Activated CD4-positive, alpha-beta memory T cell treated with anti-CD3 and anti-CD28 coated beads, Interleukin-2, amount 10 ng/mL, durations not matched to agents 7 days and 5 days (primary cell): ENCODE measurements at regions not wholly inside any gene's neighbourhood (a gene's known extent, or its start where the extent isn't known, plus 50 kb on each side); places are given as distances from the start of the nearest gene placed in this dataset.
"Not testable (repeated sequence)": the region's sequence is repeated elsewhere in the genome, so short reads cannot be mapped to it uniquely, and the experiment has no call there.

Source experiments
- CTCF ChIA-PET: fragments of 350-600 bp; sonication (Branson Sonifier 250); formaldehyde crosslinking; loops from one replicate; lab custom pipeline; 2021; ENCODE audit warnings: antibody characterized with exemption, inconsistent platforms; lab: Charles Lee
- POLR2A ChIA-PET: fragments of 350-600 bp; sonication (Branson Sonifier 250); formaldehyde crosslinking; loops from one replicate; lab custom pipeline; 2021; ENCODE audit warnings: antibody characterized with exemption; lab: Charles Lee
- DNase-seq: peaks from one replicate; pipeline ENCODE4 v3.0.0-alpha.2; 2020
- H3K27ac Mint-ChIP-seq: one replicate; pipeline ENCODE4 v1.8.0; 2021; ENCODE audit warnings: mild to moderate bottlenecking, mixed read lengths
- H3K27me3 Mint-ChIP-seq: one replicate; pipeline ENCODE4 v1.8.0; 2021; ENCODE audit warnings: mixed read lengths
- H3K36me3 Mint-ChIP-seq: one replicate; pipeline ENCODE4 v1.8.0; 2021; ENCODE audit warnings: low read depth, mixed read lengths
- H3K4me1 Mint-ChIP-seq: one replicate; pipeline ENCODE4 v1.8.0; 2021; ENCODE audit warnings: mixed read lengths
- H3K4me3 Mint-ChIP-seq: one replicate; pipeline ENCODE4 v1.8.0; 2021; ENCODE audit warnings: mild to moderate bottlenecking, mixed read lengths
- H3K9me3 Mint-ChIP-seq: one replicate; pipeline ENCODE4 v1.8.0; 2021; ENCODE audit warnings: mixed read lengths

GRCh38 chr3:181913254-181913653, 201.5 kb downstream of the SOX2 start:
- H3K4me1 Mint-ChIP-seq: no peaks in the 10 kb centered on the region
- H3K9me3 Mint-ChIP-seq: no peaks in the 10 kb centered on the region
- no peaks in the 10 kb centered on the region for H3K27me3 Mint-ChIP-seq
- ChIA-PET POLR2A (no interaction called here), CTCF (no interaction called here)
- DNase-seq: no peak
- no peaks in the 10 kb centered on the region for H3K36me3 Mint-ChIP-seq
- H3K4me3 Mint-ChIP-seq: no peak overlapping the region
- no peak overlapping the region for H3K27ac Mint-ChIP-seq

DNA sequence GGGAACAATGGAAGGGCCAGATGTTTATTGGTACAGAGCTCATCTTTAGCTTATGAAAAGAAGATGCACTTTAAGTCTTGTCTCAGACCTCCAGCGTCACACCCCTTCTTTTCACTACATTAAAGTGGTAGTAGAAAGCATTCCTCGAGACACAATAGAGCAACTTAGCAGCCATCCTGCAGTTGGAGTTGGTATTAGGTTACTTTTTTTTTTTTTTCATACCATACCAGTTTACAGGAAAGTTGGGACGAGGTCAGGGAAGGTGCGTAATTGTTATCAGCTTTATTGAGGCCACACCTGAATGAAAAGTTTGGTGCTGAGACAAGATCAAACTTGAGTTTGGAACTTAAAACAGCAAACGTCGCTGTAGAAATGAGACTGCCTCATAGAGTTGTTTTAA, 203.8 kb downstream of the SOX2 start:
- CTCF ChIA-PET: no interaction called here

GRCh38 chr3:181916013-181916412, 204.3 kb downstream of the SOX2 start:
- H3K4me3 Mint-ChIP-seq: no peak overlapping the region
- POLR2A ChIA-PET: no interaction called here
- no peak for DNase-seq
- H3K27ac Mint-ChIP-seq: no peak overlapping the region
- no peaks in the 10 kb centered on the region for H3K4me1 Mint-ChIP-seq
- H3K36me3 Mint-ChIP-seq: no peaks in the 10 kb centered on the region
- H3K9me3 Mint-ChIP-seq: no peaks in the 10 kb centered on the region
- CTCF ChIA-PET: no interaction called here
- H3K27me3 Mint-ChIP-seq: no peaks in the 10 kb centered on the region

More for the DNA sequence above, 203.8 kb downstream of the SOX2 start:
- H3K36me3 Mint-ChIP-seq: no peaks in the 10 kb centered on the region
- no peaks in the 10 kb centered on the region for H3K27me3 Mint-ChIP-seq
- DNase-seq: no peak
- no peak overlapping the region for H3K4me3 Mint-ChIP-seq
- no peak overlapping the region for H3K27ac Mint-ChIP-seq
- no peaks in the 10 kb centered on the region for H3K9me3 Mint-ChIP-seq
- H3K4me1 Mint-ChIP-seq: no peaks in the 10 kb centered on the region
- POLR2A ChIA-PET: no interaction called here

- POLR2A ChIA-PET: no interaction called here
- H3K27me3 Mint-ChIP-seq: no peaks in the 10 kb centered on the region
- DNase-seq: no peak
Measured at GRCh38 chr3:181917027-181917426, 205.3 kb downstream of the SOX2 start.

DNA sequence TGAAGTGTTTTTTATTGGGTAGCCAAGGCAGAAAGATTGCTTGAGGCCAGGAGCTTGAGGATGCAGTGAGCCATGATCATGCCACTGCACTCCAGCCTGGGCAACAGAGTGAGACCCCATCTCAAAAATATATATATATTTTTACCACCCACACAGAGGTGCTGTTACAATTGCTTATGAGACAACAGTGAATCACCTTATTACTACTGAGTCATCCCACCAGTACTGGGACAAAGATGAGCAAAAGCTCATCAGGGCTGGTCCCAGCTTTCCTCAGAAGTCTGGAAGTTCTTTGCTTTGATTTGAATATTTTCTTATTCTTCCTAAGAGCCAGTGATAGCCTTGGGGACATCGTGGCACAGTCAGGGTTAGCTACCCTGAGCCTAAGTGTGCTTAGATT, 207.7 kb downstream of the SOX2 start:
- CTCF ChIA-PET: no interaction called here
- Mint-ChIP-seq H3K9me3 (no peaks in the 10 kb centered on the region), H3K4me1 (no peaks in the 10 kb centered on the region), H3K27me3 (no peaks in the 10 kb centered on the region), H3K27ac (no peak overlapping the region), H3K4me3 (no peak overlapping the region), H3K36me3 (no peaks in the 10 kb centered on the region)
- POLR2A ChIA-PET: no interaction called here
- no peak for DNase-seq

More at GRCh38 chr3:181917027-181917426, 205.3 kb downstream of the SOX2 start:
- H3K36me3 Mint-ChIP-seq: no peaks in the 10 kb centered on the region
- CTCF ChIA-PET: no interaction called here
- no peak overlapping the region for H3K27ac Mint-ChIP-seq
- no peak overlapping the region for H3K4me3 Mint-ChIP-seq
- no peaks in the 10 kb centered on the region for H3K9me3 Mint-ChIP-seq
- no peaks in the 10 kb centered on the region for H3K4me1 Mint-ChIP-seq

DNA sequence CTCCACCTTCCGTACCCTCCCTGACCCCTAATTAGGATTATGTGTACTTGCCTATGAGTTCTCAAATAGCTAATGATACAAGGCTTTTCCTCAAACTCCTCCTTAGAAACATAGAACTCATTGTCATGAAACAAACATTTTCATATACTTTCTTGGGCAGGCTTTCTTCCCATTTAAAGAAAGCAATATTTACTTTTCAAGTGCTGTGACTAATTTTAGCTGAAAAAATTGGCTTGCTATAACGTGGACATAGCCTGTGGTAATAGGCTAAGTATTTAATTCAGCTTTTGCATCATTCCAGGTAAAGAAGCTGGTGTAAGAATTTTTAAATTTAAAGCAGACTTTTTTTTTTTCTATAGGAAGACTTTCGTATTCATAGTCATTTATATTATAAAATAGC, 208.7 kb downstream of the SOX2 start:
- Mint-ChIP-seq H3K4me3 (no peak overlapping the region), H3K9me3 (no peaks in the 10 kb centered on the region), H3K36me3 (no peaks in the 10 kb centered on the region), H3K27me3 (no peaks in the 10 kb centered on the region), H3K4me1 (no peaks in the 10 kb centered on the region), H3K27ac (no peak overlapping the region)
- POLR2A ChIA-PET: no interaction called here
- no peak for DNase-seq
- CTCF ChIA-PET: no interaction called here

GRCh38 chr3:181921220-181921619, 209.5 kb downstream of the SOX2 start:
- POLR2A ChIA-PET: no interaction called here
- DNase-seq: no peak
- no peak overlapping the region for H3K27ac Mint-ChIP-seq
- no peaks in the 10 kb centered on the region for H3K36me3 Mint-ChIP-seq
- CTCF ChIA-PET: no interaction called here
- H3K27me3 Mint-ChIP-seq: no peaks in the 10 kb centered on the region
- H3K4me3 Mint-ChIP-seq: no peak overlapping the region
- no peaks in the 10 kb centered on the region for H3K9me3 Mint-ChIP-seq
- no peaks in the 10 kb centered on the region for H3K4me1 Mint-ChIP-seq

DNA sequence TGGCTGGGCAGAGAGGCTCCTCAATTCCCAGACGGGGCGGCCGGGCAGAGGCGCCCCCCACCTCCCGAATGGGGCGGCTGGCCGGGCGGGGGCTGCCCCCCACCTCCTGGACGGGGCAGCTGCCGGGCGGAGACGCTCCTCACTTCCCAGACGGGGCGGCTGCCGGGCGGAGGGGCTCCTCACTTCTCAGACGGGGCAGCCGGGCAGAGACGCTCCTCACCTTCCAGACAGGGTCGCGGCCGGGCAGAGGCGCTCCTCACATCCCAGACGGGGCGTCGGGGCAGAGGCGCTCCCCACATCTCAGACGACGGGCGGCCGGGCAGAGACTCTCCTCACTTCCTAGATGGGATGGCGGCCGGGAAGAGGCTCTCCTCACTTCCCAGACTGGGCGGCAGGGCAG, 214.1 kb downstream of the SOX2 start:
- H3K4me1 Mint-ChIP-seq, H3K27ac Mint-ChIP-seq, H3K36me3 Mint-ChIP-seq, H3K27me3 Mint-ChIP-seq, DNase-seq, POLR2A ChIA-PET, H3K4me3 Mint-ChIP-seq: not testable (repeated sequence)
- H3K9me3 Mint-ChIP-seq: peaks cover 11% of the 10 kb centered on the region
- CTCF ChIA-PET: interaction anchor here (0.6 kb wide), 1 partner anchor 567 kb away, joined by 5 read pairs; no protein-coding TSS in a partner anchor

DNA sequence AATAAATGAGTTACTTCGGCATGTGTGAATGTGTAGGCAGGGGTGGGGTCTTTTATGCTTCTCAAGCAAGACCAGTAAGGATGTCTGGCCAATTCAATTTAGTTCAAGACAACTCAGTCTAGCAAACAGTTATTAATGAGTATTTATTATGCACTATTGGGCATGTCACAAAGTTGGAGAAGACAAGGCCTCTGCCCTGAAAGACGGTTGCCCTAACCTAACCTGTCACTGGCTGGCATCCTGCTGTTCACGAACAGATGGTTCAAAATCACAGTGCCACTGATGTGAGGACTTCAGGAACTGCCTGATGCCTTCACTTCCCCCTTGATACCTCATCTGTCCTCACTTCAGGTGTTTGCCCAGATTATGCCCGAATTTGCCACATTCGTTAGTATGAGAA, 217.8 kb downstream of the SOX2 start:
- Mint-ChIP-seq H3K36me3 (no peaks in the 10 kb centered on the region), H3K27me3 (no peaks in the 10 kb centered on the region), H3K4me1 (no peaks in the 10 kb centered on the region), H3K27ac (no peak overlapping the region), H3K9me3 (peaks cover 11% of the 10 kb centered on the region), H3K4me3 (no peak overlapping the region)
- CTCF ChIA-PET: no interaction called here
- no peak for DNase-seq
- POLR2A ChIA-PET: no interaction called here

DNA sequence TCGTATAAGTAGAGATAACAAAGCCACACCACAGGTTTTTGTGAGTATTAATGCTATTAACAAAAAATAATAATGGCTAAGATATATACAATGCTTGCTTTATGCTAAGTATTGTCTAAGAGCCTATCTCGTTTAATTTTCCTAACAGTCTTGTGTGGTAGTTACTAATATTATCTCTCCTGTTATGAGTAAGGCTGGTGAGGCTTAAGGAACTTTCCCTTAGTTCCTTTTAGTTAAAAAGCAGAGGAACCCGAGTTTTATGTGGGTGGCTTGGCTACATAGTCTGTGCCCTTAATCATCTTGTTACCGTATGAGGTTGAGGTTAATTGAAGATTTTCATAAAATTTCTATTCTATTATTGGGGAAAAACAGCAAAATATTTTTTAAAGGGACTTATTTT, 218.4 kb downstream of the SOX2 start:
- Mint-ChIP-seq H3K4me3 (no peak overlapping the region), H3K36me3 (no peaks in the 10 kb centered on the region), H3K9me3 (peaks cover 11% of the 10 kb centered on the region), H3K27ac (no peak overlapping the region), H3K27me3 (no peaks in the 10 kb centered on the region), H3K4me1 (no peaks in the 10 kb centered on the region)
- ChIA-PET POLR2A (no interaction called here), CTCF (no interaction called here)
- DNase-seq: no peak

- H3K36me3 Mint-ChIP-seq: no peaks in the 10 kb centered on the region
- DNase-seq: no peak
- H3K27me3 Mint-ChIP-seq: no peaks in the 10 kb centered on the region
- no peak overlapping the region for H3K4me3 Mint-ChIP-seq
- no peak overlapping the region for H3K27ac Mint-ChIP-seq
- CTCF ChIA-PET: no interaction called here
- H3K4me1 Mint-ChIP-seq: no peaks in the 10 kb centered on the region
- H3K9me3 Mint-ChIP-seq: peaks cover 11% of the 10 kb centered on the region
- POLR2A ChIA-PET: no interaction called here
Measured at GRCh38 chr3:181932039-181932438, 220.3 kb downstream of the SOX2 start.

DNA sequence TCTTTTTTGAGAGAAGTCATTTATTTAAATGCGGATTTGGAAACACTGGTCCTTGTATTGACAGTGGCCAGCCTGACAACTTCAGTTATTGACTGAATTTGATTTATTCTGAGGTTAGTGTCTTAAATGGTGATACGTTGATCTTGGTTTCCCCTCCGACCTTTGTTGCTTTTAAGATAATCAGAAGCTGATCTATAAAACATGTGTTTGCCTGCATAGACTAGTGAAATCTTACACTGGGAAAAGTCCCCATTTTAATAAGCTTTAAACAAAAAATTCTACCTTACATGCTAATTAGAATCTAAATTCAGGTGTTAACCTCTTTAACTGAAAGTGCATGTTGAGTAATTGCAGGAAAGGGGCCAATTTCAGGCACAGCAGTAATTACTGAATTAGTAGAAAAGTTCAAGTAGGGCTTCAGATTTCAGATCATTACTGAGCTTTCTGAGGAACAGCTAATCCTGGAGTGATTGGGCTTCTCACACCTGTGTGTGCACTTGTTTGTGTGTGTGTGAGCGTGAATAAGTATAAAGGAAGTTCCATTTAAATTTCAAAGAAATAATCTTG, 221.4 kb downstream of the SOX2 start:
- Mint-ChIP-seq H3K36me3 (no peaks in the 10 kb centered on the region), H3K4me3 (no peak overlapping the region), H3K27ac (no peak overlapping the region), H3K9me3 (peaks cover 9% of the 10 kb centered on the region), H3K4me1 (no peaks in the 10 kb centered on the region), H3K27me3 (no peaks in the 10 kb centered on the region)
- CTCF ChIA-PET: no interaction called here
- DNase-seq: no peak
- POLR2A ChIA-PET: no interaction called here

- H3K27me3 Mint-ChIP-seq: no peaks in the 10 kb centered on the region
Measured at GRCh38 chr3:181935915-181936314, 224.2 kb downstream of the SOX2 start.

GRCh38 chr3:181936774-181937173, 225.0 kb downstream of the SOX2 start:
- POLR2A ChIA-PET: no interaction called here
- Mint-ChIP-seq H3K27me3 (no peaks in the 10 kb centered on the region), H3K9me3 (no peaks in the 10 kb centered on the region), H3K4me1 (no peaks in the 10 kb centered on the region), H3K27ac (no peak overlapping the region), H3K36me3 (no peaks in the 10 kb centered on the region), H3K4me3 (no peak overlapping the region)
- CTCF ChIA-PET: no interaction called here
- DNase-seq: no peak

More at GRCh38 chr3:181935915-181936314, 224.2 kb downstream of the SOX2 start:
- Mint-ChIP-seq H3K9me3 (no peaks in the 10 kb centered on the region), H3K27ac (no peak overlapping the region), H3K4me3 (no peak overlapping the region), H3K4me1 (no peaks in the 10 kb centered on the region), H3K36me3 (no peaks in the 10 kb centered on the region)
- ChIA-PET CTCF (no interaction called here), POLR2A (no interaction called here)
- no peak for DNase-seq
